ENCODE measurements at regions not wholly inside any gene's neighbourhood (a gene's known extent, or its start where the extent isn't known, plus 50 kb on each side); places are given as distances from the start of the nearest gene placed in this dataset.

DNA sequence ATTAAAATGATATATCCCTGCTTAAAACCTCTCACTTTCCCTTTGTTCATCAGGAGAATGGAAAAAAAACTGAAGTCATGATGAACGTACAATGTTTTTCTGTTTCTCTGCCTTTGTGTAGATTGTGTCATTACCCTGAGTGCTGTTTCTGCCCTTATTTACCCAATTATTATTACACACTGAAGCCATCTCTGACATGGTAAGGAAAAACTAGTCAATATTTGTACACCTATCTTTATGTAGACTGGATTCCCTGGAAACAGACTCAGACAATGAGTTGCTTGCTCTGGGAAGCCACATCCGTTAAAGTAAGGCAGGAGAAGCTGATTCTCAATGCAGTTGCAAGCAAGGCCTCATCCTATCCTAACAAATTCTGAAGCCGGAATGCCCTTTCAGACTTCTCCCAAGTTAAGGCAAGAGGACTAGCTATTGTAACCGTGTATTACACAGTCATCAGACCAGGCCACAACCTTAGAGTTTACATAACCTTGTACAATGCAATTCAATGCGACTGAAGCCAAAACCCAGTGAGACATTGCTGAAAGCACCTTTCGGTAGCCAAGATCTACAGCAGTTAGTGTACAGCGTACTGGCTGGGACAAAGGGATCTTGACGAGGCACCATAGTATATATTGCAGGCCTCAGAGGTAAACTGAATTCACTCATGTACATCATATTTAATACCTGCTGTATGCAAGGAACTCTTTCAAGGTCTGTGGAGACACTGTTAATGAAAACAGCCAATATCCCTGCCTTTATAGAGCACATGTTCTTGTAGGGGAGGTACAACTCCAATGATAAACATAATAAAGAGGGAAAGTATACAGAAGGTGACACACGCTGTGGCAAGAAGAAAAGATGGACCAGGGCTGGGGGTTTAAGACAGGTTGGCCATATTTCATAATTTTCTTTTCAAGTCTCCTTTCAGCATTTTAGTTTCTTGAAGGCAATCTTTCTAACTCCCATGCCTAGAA is 1040.8 kb upstream of the SEMA6D start:
- no peak overlapping the region for H3K27ac Mint-ChIP-seq (ENCODE audit: unreplicated experiment)
- intact Hi-C loops (cut with micrococcal nuclease; ENCODE audit: unreplicated experiment) = no loop called here
- H3K36me3 Mint-ChIP-seq (ENCODE audit: insufficient read depth, unreplicated experiment) = no peaks in the 10 kb centered on the region
- TF ChIP-seq, protein P1, sequence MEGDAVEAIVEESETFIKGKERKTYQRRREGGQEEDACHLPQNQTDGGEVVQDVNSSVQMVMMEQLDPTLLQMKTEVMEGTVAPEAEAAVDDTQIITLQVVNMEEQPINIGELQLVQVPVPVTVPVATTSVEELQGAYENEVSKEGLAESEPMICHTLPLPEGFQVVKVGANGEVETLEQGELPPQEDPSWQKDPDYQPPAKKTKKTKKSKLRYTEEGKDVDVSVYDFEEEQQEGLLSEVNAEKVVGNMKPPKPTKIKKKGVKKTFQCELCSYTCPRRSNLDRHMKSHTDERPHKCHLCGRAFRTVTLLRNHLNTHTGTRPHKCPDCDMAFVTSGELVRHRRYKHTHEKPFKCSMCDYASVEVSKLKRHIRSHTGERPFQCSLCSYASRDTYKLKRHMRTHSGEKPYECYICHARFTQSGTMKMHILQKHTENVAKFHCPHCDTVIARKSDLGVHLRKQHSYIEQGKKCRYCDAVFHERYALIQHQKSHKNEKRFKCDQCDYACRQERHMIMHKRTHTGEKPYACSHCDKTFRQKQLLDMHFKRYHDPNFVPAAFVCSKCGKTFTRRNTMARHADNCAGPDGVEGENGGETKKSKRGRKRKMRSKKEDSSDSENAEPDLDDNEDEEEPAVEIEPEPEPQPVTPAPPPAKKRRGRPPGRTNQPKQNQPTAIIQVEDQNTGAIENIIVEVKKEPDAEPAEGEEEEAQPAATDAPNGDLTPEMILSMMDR (IDR thresholded peaks at IDR 0.05; ENCODE audit: unreplicated experiment) = no peak
- BruUV-seq (replicated peaks) = no TSS peak
- H3K9me3 Mint-ChIP-seq (ENCODE audit: low read depth, unreplicated experiment) = peaks cover 7% of the 10 kb centered on the region
- no peaks in the 10 kb centered on the region for H3K4me1 Mint-ChIP-seq (ENCODE audit: low read depth, unreplicated experiment)
- H3K4me3 Mint-ChIP-seq (ENCODE audit: low read depth, unreplicated experiment) = no peak overlapping the region
- no peak for DNase-seq
- CTCF ChIA-PET = no interaction called here
- H3K27me3 Mint-ChIP-seq (ENCODE audit: unreplicated experiment) = no peaks in the 10 kb centered on the region

- intact Hi-C loops (cut with micrococcal nuclease; ENCODE audit: unreplicated experiment) = no loop called here
- H3K4me3 Mint-ChIP-seq (ENCODE audit: low read depth, unreplicated experiment) = no peak overlapping the region
- CTCF ChIA-PET = no interaction called here
- no peak overlapping the region for H3K27ac Mint-ChIP-seq (ENCODE audit: unreplicated experiment)
- TF ChIP-seq, protein P1 (IDR thresholded peaks at IDR 0.05; ENCODE audit: unreplicated experiment) = no peak
- no peaks in the 10 kb centered on the region for H3K4me1 Mint-ChIP-seq (ENCODE audit: low read depth, unreplicated experiment)
- no peak for DNase-seq
- BruUV-seq (replicated peaks) = no TSS peak
- H3K27me3 Mint-ChIP-seq (ENCODE audit: unreplicated experiment) = no peaks in the 10 kb centered on the region
- H3K36me3 Mint-ChIP-seq (ENCODE audit: insufficient read depth, unreplicated experiment) = no peaks in the 10 kb centered on the region
- peaks cover 4% of the 10 kb centered on the region for H3K9me3 Mint-ChIP-seq (ENCODE audit: low read depth, unreplicated experiment)
Observed at GRCh38 chr15:46677491-46677890, 1039.8 kb upstream of the SEMA6D start.

- Mint-ChIP-seq H3K27ac (ENCODE audit: unreplicated experiment) (no peak overlapping the region), H3K27me3 (ENCODE audit: unreplicated experiment) (no peaks in the 10 kb centered on the region), H3K36me3 (ENCODE audit: insufficient read depth, unreplicated experiment) (no peaks in the 10 kb centered on the region), H3K9me3 (ENCODE audit: low read depth, unreplicated experiment) (peaks cover 8% of the 10 kb centered on the region), H3K4me1 (ENCODE audit: low read depth, unreplicated experiment) (no peaks in the 10 kb centered on the region), H3K4me3 (ENCODE audit: low read depth, unreplicated experiment) (no peak overlapping the region)
- CTCF ChIA-PET = no interaction called here
- DNase-seq = no peak
- TF ChIP-seq, protein P1 (IDR thresholded peaks at IDR 0.05; ENCODE audit: unreplicated experiment) = no peak
- no TSS peak for BruUV-seq (replicated peaks)
- intact Hi-C loops (cut with micrococcal nuclease; ENCODE audit: unreplicated experiment) = no loop called here
Observed at GRCh38 chr15:46681901-46682300, 1035.4 kb upstream of the SEMA6D start.

DNA sequence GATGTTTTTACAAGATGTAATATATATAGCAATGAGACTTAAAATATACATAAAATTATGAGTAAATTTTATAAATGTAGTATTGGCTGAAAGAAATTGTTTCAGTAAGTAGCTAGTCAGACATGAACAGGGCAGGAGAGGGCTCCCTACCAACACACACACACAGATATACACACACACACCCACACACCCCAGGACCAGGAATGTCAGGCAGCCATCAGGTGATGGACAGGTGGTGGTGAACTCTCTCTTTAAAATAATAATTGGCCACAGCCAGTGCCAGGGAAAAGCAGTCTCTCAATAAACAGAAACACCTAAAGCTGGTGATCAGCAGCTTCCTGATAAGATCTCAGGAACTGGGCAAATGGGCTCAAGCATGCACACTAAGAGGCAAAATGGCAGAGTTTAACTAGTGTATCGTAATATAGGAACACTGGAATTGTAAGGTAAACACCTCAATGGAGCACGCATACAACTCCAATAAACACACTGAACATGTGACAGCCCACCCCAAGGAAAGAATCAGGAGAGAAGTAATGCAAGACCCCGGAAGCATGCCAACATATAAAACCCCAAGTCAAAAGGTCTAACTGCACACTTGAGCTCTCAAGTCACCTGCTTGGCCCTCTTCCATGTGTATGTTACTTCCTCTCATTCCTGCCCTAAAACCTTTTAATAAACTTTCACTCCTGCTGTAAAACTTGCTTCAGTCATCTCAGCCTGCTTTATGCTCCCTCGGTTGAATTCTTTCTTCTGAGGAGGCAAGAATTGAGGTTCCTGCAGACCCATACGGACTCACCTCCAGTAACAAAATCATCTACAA is 1034.1 kb upstream of the SEMA6D start:
- H3K4me1 Mint-ChIP-seq (ENCODE audit: low read depth, unreplicated experiment) = no peaks in the 10 kb centered on the region
- TF ChIP-seq, protein P1 (IDR thresholded peaks at IDR 0.05; ENCODE audit: unreplicated experiment) = no peak
- H3K27me3 Mint-ChIP-seq (ENCODE audit: unreplicated experiment) = no peaks in the 10 kb centered on the region
- H3K9me3 Mint-ChIP-seq (ENCODE audit: low read depth, unreplicated experiment) = peaks cover 8% of the 10 kb centered on the region
- CTCF ChIA-PET = no interaction called here
- no TSS peak for BruUV-seq (replicated peaks)
- intact Hi-C loops (cut with micrococcal nuclease; ENCODE audit: unreplicated experiment) = no loop called here
- DNase-seq = no peak
- H3K36me3 Mint-ChIP-seq (ENCODE audit: insufficient read depth, unreplicated experiment) = no peaks in the 10 kb centered on the region
- H3K27ac Mint-ChIP-seq (ENCODE audit: unreplicated experiment) = no peak overlapping the region
- H3K4me3 Mint-ChIP-seq (ENCODE audit: low read depth, unreplicated experiment) = no peak overlapping the region
